ENCODE measurements at regions not wholly inside any gene's neighbourhood (a gene's known extent, or its start where the extent isn't known, plus 50 kb on each side); places are given as distances from the start of the nearest gene placed in this dataset.

DNA sequence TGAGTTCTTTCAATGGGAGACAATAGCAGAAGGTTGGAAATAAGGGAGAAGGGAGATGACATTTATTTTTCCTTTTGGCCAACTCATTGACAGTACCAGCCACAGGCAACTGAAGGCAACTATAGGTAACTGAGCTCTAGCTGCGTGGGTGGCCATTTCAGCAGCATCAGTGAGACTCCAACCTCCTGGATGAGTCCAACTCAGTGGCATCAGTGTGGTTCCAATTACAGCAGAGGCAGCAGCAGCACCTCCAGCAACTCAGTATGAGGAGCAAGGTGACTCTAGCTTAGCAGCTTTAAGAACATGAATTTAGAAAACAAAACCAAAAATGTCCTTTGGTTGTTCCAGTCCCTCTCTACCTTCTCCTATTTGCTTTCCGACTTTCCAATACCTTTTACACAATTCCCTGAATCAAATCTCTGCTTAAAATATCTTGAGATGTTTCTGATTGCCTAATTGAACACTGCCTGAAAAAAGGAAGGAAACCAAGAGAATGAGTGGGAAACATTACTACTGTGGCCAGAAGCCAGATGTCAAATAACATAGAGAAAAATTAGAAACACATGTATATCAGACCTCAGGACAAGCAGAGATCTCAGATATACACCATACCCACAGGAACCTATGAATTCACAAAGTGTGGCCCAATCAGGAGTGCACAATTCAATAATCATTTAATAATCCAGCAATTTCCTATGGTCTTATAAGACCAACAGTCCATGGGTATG, 166.5 kb upstream of the RORB start:
- TF ChIP-seq, protein P1, sequence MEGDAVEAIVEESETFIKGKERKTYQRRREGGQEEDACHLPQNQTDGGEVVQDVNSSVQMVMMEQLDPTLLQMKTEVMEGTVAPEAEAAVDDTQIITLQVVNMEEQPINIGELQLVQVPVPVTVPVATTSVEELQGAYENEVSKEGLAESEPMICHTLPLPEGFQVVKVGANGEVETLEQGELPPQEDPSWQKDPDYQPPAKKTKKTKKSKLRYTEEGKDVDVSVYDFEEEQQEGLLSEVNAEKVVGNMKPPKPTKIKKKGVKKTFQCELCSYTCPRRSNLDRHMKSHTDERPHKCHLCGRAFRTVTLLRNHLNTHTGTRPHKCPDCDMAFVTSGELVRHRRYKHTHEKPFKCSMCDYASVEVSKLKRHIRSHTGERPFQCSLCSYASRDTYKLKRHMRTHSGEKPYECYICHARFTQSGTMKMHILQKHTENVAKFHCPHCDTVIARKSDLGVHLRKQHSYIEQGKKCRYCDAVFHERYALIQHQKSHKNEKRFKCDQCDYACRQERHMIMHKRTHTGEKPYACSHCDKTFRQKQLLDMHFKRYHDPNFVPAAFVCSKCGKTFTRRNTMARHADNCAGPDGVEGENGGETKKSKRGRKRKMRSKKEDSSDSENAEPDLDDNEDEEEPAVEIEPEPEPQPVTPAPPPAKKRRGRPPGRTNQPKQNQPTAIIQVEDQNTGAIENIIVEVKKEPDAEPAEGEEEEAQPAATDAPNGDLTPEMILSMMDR (IDR thresholded peaks at IDR 0.05): no peak
- no peak for TF ChIP-seq EP300 (IDR thresholded peaks at IDR 0.05)
- TF ChIP-seq POLR2A (IDR thresholded peaks at IDR 0.05; ENCODE audit: low read depth): no peak

Data from esophagus muscularis mucosa (tissue), 4 donors.